Stimulated activated memory B cell treated with anti-CD40 and anti-IgM and Interleukin-4, amounts not matched to agents 10 μg/mL and 1 μg/mL and 100 μg/mL, for 72 hours (primary cell): ENCODE measurements at regions not wholly inside any gene's neighbourhood (a gene's known extent, or its start where the extent isn't known, plus 50 kb on each side); places are given as distances from the start of the nearest gene placed in this dataset.

Source experiments
- ATAC-seq: fragments of 150-1000 bp; cut with Tn5 transposase; 2 replicates; pipeline ENCODE4 v1.10.0; 2021
- H3K27ac Mint-ChIP-seq: one replicate; pipeline ENCODE4 v1.8.0; 2022; ENCODE audit warnings: mild to moderate bottlenecking, mixed read lengths
- H3K27me3 Mint-ChIP-seq: one replicate; pipeline ENCODE4 v1.8.0; 2022; ENCODE audit warnings: mixed read lengths
- H3K36me3 Mint-ChIP-seq: one replicate; pipeline ENCODE4 v1.8.0; 2022; ENCODE audit warnings: mixed read lengths
- H3K4me1 Mint-ChIP-seq: one replicate; pipeline ENCODE4 v1.8.0; 2022; ENCODE audit warnings: mixed read lengths
- H3K4me3 Mint-ChIP-seq: one replicate; pipeline ENCODE4 v1.8.0; 2022; ENCODE audit warnings: mild to moderate bottlenecking, moderate library complexity, mixed read lengths
- H3K9me3 Mint-ChIP-seq: one replicate; pipeline ENCODE4 v1.8.0; 2022; ENCODE audit warnings: mixed read lengths

DNA sequence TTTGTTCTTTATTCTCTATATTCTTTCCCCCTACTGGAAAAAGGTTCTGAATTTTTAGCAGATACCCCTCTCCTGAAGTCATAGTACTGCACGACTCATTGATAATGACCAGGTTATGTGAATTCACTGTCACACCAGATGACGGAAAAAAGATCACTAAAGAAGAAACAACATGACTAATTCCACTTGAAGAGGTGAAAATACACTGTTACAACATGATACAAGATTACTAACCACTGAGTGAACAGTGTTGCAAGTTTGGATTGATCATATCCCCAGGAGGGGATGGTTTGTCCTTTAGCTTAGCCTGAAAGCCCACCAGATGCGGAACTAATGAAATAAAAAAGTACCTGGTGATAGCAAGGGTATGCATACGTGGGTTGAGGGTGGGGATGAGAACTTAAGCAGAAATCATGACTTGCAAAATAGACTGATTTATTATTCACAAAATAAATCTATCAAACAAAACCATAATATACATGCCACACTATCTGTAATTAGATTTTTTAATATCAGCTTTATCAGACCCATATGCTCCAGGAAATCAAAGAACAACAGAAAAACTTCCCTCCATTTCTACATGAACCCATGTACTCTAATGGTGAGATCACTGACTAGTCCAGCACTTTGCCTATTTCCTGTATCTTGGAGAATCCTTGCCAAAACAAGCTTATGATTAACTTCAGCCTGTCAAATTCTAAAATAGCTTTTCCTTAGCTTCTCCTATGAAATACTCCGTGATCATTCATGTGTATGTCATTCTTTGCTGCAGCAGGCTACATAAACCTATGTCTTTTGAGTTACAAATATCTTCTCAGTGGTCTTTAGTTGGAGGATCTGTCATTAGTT lies 257.4 kb upstream of the AGA start:
- Mint-ChIP-seq H3K4me3 (no peak overlapping the region), H3K27me3 (no peaks in the 10 kb centered on the region), H3K9me3 (no peaks in the 10 kb centered on the region), H3K4me1 (no peaks in the 10 kb centered on the region), H3K36me3 (no peaks in the 10 kb centered on the region), H3K27ac (no peak overlapping the region)
- no peak for ATAC-seq

DNA sequence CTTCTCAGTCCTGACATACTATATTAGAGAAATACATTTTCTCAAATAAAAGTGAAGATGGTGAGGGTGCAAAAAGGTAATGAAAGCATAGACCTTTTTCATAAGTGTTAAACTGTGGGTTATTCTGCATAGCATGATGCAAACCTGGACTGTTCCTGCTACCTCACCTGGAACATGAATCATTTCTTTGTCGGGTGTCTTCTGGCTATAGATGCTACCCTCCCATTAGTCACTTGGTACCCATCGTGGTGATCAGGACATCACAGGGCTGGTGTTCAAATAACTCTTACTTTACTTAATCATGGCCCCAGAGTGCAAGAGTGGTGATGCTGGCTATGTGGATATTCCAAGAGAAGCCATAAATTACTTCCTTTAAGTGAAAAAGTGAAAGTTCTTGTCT lies 264.7 kb upstream of the AGA start:
- Mint-ChIP-seq H3K9me3 (no peaks in the 10 kb centered on the region), H3K36me3 (no peaks in the 10 kb centered on the region), H3K27ac (no peak overlapping the region), H3K27me3 (no peaks in the 10 kb centered on the region), H3K4me3 (no peak overlapping the region), H3K4me1 (no peaks in the 10 kb centered on the region)
- no peak for ATAC-seq

DNA sequence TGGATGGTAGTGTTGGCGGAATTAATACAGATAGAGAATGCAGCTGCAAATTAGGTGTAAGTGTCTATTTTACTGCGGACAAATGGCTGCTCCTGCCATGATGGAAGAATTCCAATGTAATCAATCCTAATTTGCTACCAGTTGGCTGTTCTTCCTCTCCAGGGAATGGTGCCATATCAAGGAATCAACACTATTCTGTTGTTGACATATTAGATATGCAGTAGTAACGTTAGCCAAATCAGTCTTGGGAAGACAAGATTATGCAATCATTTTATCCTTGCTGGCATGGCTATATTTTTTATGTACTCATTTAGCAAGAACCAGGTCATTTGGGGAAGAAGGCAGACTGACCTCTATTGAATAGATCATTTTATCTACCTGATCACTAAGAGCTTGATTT lies 271.2 kb upstream of the AGA start:
- Mint-ChIP-seq H3K4me3 (no peak overlapping the region), H3K27ac (no peak overlapping the region), H3K27me3 (no peaks in the 10 kb centered on the region), H3K4me1 (no peaks in the 10 kb centered on the region), H3K9me3 (no peaks in the 10 kb centered on the region), H3K36me3 (no peaks in the 10 kb centered on the region)
- no peak for ATAC-seq

DNA sequence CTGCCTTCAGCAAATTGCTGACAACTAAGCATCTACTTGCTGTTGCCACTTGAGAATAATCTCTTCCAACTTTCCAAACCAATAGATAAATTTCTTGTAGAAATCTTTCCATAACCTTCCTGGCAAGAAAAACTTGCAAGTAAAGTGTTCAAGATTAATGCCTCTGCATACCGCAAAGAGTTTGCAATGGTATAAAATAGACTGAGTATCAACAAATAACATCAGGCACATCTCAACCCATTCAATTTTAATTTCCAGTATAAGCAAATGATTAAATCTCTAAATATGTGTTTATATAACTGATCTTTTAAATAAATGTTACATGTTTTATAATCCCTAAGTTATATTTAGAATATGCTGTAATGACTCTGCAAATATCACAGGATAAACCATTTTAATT lies 275.2 kb upstream of the AGA start:
- ATAC-seq, result no peak
- H3K4me3 Mint-ChIP-seq, result no peak overlapping the region
- no peaks in the 10 kb centered on the region for H3K4me1 Mint-ChIP-seq
- no peaks in the 10 kb centered on the region for H3K27me3 Mint-ChIP-seq
- H3K36me3 Mint-ChIP-seq, result no peaks in the 10 kb centered on the region
- no peak overlapping the region for H3K27ac Mint-ChIP-seq
- no peaks in the 10 kb centered on the region for H3K9me3 Mint-ChIP-seq

DNA sequence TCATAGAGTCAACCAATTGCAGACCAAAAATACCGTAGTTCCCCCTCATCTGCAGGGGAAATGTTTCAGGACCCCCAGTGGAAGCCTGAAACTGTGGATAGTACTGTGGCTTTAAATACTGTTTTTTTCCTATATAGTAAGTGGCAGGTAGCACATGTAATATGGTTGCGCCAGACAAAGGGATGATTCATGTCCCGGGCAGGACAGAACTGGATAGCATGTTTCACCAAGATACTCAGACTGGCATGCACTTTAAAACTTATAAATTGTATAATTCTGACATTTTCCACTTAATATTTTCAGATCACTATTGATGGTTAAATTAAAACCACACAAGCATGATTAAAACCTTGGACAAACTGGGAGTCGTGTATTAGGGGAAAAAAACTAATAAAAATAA lies 276.3 kb upstream of the AGA start:
- H3K27me3 Mint-ChIP-seq, result no peaks in the 10 kb centered on the region
- ATAC-seq, result no peak
- no peaks in the 10 kb centered on the region for H3K4me1 Mint-ChIP-seq
- H3K9me3 Mint-ChIP-seq, result no peaks in the 10 kb centered on the region
- no peak overlapping the region for H3K27ac Mint-ChIP-seq
- no peak overlapping the region for H3K4me3 Mint-ChIP-seq
- H3K36me3 Mint-ChIP-seq, result no peaks in the 10 kb centered on the region

DNA sequence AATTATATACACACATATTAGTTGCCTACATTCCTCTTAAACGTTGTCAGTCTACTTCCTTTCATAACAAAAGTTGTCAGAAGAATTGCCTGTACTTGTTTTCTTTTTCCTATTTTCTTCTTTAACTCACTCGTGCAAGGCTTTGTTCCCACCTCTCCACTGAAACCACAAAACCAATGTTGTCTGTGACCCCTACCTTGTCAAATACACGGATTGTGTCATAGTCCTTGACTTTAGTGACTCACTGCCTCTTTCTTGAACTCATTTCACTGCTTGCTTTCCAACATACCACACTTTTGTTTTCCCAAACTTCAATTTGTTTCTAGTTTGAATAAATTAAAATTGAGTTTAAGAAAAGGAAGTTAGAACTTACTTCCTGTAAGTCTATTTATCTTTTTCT lies 283.9 kb upstream of the AGA start:
- Mint-ChIP-seq H3K36me3 (no peaks in the 10 kb centered on the region), H3K9me3 (no peaks in the 10 kb centered on the region), H3K4me1 (no peaks in the 10 kb centered on the region), H3K4me3 (no peak overlapping the region), H3K27ac (no peak overlapping the region), H3K27me3 (no peaks in the 10 kb centered on the region)
- no peak for ATAC-seq

DNA sequence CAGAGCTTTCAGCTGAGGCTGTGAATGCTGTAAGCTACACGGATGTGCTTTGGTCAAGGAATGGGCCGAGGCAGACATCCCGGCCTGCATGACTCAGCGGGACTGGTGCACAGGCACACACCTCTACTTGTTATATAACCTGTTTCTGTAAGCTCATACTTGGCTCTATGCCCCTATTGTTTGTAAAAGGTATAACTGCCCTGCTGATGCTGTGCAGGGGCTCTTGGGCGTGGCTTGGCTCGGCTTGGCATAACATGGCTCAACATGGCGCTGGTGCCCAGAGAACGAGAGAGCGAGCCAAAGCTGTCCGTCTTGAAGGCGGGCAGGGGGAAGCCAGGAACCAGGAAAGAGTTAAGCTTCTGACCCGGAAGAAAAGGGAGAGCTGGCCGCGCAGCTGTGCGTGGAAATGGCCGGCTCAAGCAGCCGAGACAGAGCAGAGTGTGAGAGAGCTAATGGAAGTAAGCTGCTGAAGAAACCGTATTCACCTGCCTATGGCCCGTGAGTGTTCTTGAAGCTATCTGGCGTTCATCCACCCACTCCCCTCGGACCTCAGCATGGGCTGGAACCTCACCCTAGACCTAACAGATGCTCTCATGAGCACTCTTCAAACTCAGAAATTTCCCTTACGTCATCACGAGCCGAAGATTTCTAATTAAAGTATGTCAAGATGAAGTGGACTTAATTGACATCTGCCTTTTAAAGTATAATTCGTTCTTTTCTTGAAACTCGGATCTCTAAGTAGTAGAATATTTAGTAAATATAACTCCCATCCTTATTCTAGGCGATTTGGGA lies 286.3 kb upstream of the AGA start:
- H3K27me3 Mint-ChIP-seq, result no peaks in the 10 kb centered on the region
- ATAC-seq, result no peak
- H3K36me3 Mint-ChIP-seq, result no peaks in the 10 kb centered on the region
- H3K9me3 Mint-ChIP-seq, result no peaks in the 10 kb centered on the region
- no peaks in the 10 kb centered on the region for H3K4me1 Mint-ChIP-seq
- H3K27ac Mint-ChIP-seq, result no peak overlapping the region
- H3K4me3 Mint-ChIP-seq, result no peak overlapping the region

DNA sequence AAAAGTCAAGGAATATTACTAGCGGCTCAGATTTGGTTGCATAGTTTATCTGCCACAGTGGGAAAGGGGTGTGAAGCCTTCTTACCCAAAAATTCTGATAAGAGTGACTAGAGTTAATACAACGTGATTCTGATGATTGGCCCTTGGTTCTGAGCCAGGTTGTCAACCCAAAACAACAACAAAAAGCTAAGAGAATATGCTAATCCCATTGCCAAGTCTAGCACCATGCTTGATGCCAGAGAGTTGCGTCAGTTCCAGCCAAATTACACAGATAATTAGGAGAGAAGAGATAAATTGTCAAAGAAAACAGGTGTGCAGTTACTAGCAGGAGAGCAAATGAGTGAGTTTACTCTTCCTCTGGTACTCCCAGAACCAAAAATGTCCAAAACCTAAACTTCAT lies 287.4 kb upstream of the AGA start:
- H3K9me3 Mint-ChIP-seq, result no peaks in the 10 kb centered on the region
- no peaks in the 10 kb centered on the region for H3K4me1 Mint-ChIP-seq
- H3K36me3 Mint-ChIP-seq, result no peaks in the 10 kb centered on the region
- no peak overlapping the region for H3K4me3 Mint-ChIP-seq
- H3K27ac Mint-ChIP-seq, result no peak overlapping the region
- H3K27me3 Mint-ChIP-seq, result no peaks in the 10 kb centered on the region
- no peak for ATAC-seq

DNA sequence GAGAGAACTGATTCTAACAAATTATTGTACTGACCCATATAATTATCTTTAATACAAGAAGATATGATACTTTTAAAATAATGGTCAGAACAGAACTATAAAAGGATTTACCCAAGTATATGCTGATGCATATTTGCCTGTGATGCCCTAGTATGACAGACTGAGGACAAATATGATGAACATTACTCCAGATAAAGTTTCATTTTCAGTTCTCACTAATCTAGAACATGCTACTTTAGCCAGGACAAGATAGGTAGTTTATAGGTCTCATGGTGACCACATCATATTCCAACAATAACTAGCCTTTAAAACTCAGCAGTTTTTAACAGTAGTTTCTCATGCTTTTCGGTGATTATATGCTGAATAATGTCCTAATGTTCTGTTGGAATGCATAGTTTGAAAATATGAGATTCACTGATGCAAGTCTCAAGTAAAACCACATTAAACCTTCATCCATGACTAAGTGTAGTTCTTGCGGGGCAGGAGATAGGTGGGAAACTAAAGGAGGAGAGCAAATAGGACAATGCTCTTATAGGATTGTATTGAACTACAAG lies 295.2 kb upstream of the AGA start:
- Mint-ChIP-seq H3K27ac (no peak overlapping the region), H3K9me3 (no peaks in the 10 kb centered on the region), H3K4me3 (no peak overlapping the region), H3K4me1 (no peaks in the 10 kb centered on the region), H3K36me3 (no peaks in the 10 kb centered on the region), H3K27me3 (no peaks in the 10 kb centered on the region)
- ATAC-seq, result no peak

DNA sequence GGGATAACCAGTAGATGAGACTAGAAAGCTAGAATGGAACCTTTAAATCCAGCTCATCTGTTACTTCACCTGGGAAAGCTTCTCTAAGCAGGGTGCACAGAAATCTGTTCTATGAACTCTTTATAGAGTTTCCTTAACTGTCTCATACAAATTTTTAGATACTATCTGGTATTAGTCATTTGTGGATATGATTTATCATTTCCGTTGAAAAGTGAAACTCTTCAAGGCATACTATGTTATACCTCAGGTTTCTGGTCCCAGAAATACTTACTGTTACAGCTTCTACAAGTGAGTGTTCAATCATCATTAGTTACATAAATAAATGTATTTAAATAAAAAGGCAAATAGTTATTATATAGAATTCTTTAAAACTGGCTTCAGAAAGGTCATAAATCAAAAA lies 298.3 kb upstream of the AGA start:
- H3K4me3 Mint-ChIP-seq, result no peak overlapping the region
- ATAC-seq, result no peak

DNA sequence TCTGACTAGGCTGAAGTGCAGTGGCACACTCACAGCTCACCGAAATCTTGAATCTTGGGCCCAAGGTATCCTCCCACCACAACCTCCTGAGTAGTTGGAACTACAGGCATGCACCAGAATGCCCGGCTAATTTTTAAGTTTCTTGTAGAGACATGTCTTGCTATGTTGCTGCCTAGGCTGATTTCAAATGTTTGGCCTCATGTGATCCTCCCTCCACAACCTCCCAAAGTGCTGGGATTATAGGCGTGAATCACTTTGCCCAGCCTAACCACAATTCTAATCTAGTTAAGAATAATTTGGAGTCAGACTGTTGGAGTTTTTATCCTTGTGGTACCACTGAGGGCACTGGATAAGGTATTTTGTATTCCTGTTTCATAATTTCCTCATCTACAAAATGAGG lies 317.5 kb upstream of the AGA start:
- no peak overlapping the region for H3K4me3 Mint-ChIP-seq
- no peaks in the 10 kb centered on the region for H3K9me3 Mint-ChIP-seq
- no peak for ATAC-seq
- no peak overlapping the region for H3K27ac Mint-ChIP-seq
- no peaks in the 10 kb centered on the region for H3K36me3 Mint-ChIP-seq
- no peaks in the 10 kb centered on the region for H3K27me3 Mint-ChIP-seq
- H3K4me1 Mint-ChIP-seq, result no peaks in the 10 kb centered on the region

More for the DNA sequence above, 298.3 kb upstream of the AGA start:
- no peak overlapping the region for H3K27ac Mint-ChIP-seq
- no peaks in the 10 kb centered on the region for H3K27me3 Mint-ChIP-seq
- H3K9me3 Mint-ChIP-seq, result no peaks in the 10 kb centered on the region
- no peaks in the 10 kb centered on the region for H3K36me3 Mint-ChIP-seq
- H3K4me1 Mint-ChIP-seq, result no peaks in the 10 kb centered on the region

DNA sequence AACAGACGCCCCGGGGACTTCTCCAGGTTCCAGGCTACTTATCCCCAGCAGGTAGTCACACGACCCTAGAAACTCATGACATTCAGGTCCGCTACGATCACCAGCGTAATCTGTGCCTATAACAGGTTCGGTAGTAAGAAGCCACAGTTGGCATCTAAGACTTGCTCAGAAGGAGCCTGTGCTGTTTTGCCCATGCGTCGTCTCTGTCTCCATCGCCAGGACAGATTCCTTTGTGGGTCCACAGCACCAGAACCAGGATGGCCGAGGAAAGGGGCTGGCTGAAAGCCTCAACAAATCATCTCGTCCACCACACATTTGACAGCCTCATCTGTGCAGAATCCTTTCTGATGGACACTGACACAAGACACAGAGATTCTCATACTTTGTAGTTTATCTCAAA lies 319.5 kb upstream of the AGA start:
- H3K4me3 Mint-ChIP-seq, result no peak overlapping the region
- H3K27ac Mint-ChIP-seq, result no peak overlapping the region
- no peaks in the 10 kb centered on the region for H3K4me1 Mint-ChIP-seq
- no peaks in the 10 kb centered on the region for H3K9me3 Mint-ChIP-seq
- no peaks in the 10 kb centered on the region for H3K27me3 Mint-ChIP-seq
- ATAC-seq, result no peak
- no peaks in the 10 kb centered on the region for H3K36me3 Mint-ChIP-seq

DNA sequence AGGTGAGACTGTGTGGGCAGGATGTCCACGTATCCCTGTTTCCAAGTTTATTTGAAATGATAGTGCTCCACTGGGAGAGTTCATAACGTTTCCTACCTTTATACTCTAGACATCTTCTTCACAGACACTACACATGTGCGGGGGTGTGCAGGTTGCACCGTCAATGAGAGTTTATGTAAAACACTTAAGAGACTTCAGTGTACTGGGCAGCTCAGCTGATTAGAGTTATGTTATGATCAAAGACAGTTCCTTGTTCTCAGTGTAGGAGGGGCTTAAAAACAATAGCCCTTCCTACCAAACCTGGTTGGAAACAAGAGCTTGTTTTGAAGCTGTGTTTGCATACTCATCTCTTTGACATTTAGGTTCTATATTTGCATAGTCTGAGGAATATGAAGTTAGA lies 326.9 kb upstream of the AGA start:
- H3K4me1 Mint-ChIP-seq, result no peaks in the 10 kb centered on the region
- H3K9me3 Mint-ChIP-seq, result no peaks in the 10 kb centered on the region
- H3K36me3 Mint-ChIP-seq, result no peaks in the 10 kb centered on the region
- no peak for ATAC-seq
- H3K27ac Mint-ChIP-seq, result no peak overlapping the region
- H3K4me3 Mint-ChIP-seq, result no peak overlapping the region
- no peaks in the 10 kb centered on the region for H3K27me3 Mint-ChIP-seq

DNA sequence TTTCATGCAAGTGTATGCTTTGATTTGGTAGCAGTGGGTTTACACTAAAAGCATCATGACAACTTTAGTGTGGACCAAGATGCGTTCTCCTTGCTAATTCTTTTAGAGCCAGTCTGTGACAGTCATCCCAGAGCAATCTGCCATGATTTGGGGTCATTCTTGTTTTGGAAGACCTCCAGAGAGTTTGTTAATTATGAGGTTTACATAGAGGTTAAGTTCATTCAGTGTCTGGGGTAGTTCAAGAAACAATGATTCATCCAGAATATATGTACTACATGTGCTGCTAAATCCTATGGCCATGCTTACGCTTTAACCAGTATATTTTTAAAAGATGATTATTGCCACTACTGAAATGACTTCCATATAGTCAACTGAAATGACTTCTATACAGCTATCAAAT lies 328.5 kb upstream of the AGA start:
- Mint-ChIP-seq H3K9me3 (no peaks in the 10 kb centered on the region), H3K27ac (no peak overlapping the region), H3K36me3 (no peaks in the 10 kb centered on the region), H3K27me3 (no peaks in the 10 kb centered on the region), H3K4me1 (no peaks in the 10 kb centered on the region), H3K4me3 (no peak overlapping the region)
- no peak for ATAC-seq

DNA sequence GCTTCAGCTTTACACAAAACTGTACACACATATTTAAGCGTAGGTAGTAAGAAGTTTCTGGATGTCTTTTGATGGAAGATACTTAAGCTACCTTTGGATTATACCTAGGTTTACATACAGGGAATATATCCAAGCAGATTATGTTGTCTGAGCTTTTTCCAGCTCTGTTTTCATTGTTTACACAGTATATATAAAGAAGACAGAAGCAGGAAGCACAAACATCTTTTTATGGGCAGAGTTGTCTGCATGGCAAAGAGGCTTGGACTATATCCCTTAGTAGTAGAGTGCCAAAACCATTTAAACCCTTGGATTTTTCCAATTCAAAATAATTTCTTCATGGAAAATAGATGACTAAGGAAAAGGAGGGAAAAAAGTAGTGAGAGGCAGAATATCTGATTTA lies 329.4 kb upstream of the AGA start:
- Mint-ChIP-seq H3K27ac (no peak overlapping the region), H3K4me3 (no peak overlapping the region), H3K4me1 (no peaks in the 10 kb centered on the region), H3K36me3 (no peaks in the 10 kb centered on the region), H3K27me3 (no peaks in the 10 kb centered on the region), H3K9me3 (no peaks in the 10 kb centered on the region)
- no peak for ATAC-seq

DNA sequence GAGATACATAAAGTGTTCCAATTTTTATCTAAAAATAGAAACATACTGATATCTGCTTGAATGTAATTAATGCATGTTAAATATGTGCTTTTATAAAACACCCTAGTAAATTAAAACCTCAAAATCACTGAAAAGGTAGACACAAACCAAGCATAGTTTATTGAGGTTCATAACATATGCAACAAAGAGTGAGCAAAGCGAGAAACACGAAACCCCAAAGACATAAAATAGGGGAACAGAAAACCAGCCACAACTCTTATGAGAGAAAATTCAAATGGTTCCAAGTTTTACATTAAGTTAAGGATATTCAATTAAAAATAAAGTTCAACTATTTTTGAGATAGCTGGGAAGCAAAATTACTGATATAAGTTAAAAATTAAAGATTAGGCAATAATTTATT lies 336.4 kb upstream of the AGA start:
- Mint-ChIP-seq H3K36me3 (no peaks in the 10 kb centered on the region), H3K4me3 (no peak overlapping the region), H3K4me1 (no peaks in the 10 kb centered on the region), H3K27ac (no peak overlapping the region), H3K27me3 (no peaks in the 10 kb centered on the region), H3K9me3 (peaks cover 3% of the 10 kb centered on the region)
- ATAC-seq, result no peak
